Inflammatory macrophage (primary cell): ENCODE measurements at regions not wholly inside any gene's neighbourhood (a gene's known extent, or its start where the extent isn't known, plus 50 kb on each side); places are given as distances from the start of the nearest gene placed in this dataset.
"Not testable (repeated sequence)": the region's sequence is repeated elsewhere in the genome, so short reads cannot be mapped to it uniquely, and the experiment has no call there.

Experiments
- DNase-seq, 2 donors: peaks; one replicate each; pipeline ENCODE4 v3.0.0-alpha.2; 2020 to 2022

DNA sequence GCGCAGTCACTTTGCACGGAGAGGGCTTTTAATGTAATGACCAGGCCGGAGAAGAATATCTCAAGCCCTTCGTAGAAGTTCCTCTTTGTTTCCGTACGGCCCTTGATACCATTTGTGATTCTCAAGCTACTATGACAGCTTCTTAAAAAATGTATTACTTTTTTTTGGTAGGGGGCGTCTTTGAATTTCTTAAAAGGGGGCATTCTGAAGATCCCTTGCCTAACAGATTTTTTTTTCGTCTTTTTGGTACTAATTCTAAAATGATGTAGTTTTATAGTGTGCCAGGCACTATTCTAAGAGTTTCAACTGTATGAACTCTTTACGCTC lies 614.0 kb downstream of the MCTP2 start:
- no peak for DNase-seq

DNA sequence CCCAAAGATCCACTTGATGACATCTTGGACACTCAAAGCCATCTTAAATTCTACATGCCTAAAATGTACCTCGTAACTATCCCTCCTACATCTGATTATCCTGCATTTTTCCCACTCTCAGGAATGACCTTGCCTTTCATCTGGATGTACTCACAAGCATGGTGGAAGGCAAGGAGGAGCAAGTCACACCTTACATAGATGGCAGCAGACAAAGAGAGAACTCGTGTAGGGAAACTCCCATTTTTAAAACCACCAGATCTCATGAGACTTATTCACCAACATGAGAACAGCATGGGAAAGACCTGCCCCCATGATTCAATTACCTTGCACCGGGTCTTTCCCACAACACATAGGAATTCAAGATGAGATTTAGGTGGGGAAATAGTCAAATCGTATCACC lies 616.0 kb downstream of the MCTP2 start:
- no peak for DNase-seq

DNA sequence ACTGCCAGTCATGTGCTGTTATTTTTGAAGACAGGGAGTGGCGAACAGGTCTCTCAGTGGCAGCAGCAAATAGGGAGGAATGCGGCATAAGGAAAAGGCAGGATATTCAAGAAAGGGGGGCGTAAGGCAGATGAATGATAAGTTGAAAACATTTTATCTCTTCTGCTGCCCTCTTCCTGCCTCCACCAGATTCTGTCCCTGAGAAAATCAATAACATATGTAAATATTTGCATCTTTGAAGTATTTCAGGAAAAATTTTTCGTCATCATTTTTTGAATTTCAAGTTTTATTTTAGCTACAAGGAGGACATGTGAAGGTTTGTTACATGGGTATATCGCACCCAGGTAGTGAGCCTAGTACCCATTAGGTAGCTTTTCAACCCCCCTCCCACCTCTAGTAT lies 616.7 kb downstream of the MCTP2 start:
- no peak for DNase-seq

DNA sequence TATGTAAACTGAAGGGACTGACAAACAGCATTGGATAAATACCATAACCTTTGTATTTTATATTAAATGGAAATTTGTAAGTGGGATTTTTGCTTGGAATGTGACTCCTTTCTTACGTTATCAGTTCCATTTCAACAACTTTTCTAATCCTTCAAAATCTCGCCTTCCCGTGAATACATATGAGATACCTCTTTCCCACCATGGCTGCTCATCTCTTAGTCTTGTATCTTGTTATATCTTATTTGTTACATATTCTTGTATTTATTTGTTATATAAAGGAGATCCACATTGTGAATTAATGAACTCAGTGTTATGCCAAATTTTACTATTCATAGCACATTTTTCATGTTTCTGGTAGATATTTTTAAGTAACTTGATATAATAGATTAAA lies 623.7 kb downstream of the MCTP2 start:
- DNase-seq = no peak

DNA sequence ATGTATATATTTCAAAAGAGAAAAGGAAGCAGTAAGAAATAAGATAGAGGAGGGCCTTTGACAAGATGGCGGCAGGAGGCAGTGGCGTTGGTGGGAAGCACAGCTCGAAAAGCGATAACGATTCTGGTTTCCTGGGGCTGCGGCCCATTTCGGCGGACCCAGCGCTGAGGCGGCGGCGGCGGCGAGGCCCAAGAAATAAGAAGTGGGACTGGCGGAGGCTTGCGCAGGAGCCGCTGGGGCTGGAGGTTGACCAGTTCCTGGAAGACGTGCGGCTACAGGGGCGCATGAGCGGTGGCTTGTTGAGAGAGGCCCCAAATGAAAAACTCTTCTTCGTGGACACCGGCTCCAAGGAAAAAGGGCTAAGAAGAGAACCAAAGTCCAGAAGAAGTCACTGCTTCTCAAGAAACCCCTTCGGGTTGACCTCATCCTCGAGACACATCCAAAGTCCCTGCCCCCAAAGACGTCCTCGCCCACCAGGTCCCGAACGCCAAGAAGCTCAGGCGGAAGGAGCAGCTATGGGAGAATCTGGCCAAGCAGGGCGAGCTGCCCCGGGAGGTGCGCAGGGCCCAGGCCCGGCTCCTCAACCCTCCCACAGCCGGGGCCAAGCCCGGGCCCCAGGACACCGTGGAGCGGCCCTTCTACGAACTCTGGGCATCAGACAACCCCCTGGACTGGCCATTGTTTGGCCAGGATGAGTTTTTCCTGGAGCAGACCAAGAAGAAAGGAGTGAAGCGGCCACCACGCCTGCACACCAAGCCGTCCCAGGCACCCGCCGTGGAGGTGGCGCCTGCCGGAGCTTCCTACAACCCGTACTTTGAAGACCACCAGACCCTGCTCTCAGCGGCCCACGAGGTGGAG lies 624.3 kb downstream of the MCTP2 start:
- no peak for DNase-seq

DNA sequence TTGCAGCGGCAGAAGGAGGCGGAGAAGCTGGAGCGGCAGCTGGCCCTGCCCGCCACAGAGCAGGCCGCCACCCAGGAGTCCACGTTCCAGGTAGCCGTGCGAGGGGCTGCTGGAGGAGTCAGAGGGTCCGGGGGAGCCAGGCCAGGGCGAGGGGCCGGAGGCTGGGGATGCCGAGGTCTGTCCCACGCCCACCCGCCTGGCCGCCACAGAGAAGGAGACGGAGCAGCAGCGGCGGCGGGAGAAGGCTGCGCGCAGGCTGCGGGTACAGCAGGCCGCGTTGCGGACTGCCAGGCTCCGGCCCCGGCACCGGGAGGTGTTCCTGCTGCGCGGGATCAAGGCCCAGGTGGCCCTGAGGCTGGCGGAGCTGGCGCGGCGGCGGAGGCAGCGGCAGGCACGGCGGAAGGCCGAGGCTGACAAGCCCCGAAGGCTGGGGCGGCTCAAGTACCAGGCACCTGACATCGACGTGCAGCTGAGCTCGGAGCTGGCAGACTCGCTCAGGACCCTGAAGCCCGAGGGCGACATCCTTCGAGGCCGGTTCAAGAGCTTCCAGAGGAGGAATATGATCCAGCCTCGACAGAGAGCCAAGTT lies 625.0 kb downstream of the MCTP2 start:
- DNase-seq = no peak

DNA sequence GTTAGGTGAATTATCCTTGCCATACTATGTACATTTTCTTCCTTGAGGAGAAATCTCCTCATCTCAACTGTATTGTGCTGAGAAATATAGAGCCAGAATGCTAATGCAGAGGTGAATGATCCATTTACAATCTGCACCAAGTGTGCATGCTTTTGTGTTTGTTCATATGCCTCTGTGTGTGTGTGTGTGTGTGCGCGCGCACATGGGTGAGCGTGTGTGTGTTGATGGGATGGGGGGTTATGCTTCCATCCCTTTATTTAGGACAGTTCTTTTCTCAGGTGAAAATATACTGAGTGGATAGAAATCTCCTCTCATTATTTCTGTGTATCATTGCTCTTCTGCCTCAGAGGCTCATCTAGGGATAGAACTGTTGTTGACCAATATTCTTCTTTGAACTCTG lies 626.1 kb downstream of the MCTP2 start:
- DNase-seq = no peak

DNA sequence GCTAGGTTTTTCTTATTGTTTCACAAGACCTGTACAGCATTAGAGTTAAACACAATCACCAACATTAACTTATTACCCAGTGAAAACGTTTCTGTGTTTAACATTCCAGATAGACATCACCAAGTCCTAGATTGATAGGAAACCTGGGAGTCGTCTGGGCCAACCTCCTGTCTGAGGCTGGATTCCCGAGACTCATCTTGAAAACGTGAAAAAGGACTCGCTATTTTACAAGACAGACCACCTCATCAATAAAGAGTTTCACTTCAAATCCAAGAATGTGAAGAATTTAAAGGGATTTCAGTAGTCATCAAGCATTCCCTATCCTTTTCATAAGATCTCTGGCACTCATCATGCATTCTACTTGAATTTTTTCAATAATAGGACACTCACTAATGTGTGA lies 626.6 kb downstream of the MCTP2 start:
- no peak for DNase-seq

DNA sequence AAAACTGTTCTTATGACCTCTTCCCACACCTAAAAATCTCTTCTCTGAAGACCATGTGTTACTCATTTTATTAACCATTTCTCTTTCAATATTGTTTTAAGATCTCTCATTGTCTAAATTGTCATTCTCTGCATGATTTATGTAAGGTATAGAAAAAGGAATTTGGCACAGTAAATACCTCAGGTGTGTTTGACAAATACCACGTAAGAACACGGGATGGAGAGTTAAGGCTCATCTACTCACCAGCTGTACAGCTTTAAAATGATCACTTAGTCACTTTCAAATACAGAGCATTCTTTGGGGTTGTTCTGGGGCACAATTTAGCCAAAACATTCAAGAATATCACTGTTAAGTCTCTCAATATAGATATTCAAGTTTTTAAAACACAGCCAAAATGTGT lies 627.1 kb downstream of the MCTP2 start:
- no peak for DNase-seq

DNA sequence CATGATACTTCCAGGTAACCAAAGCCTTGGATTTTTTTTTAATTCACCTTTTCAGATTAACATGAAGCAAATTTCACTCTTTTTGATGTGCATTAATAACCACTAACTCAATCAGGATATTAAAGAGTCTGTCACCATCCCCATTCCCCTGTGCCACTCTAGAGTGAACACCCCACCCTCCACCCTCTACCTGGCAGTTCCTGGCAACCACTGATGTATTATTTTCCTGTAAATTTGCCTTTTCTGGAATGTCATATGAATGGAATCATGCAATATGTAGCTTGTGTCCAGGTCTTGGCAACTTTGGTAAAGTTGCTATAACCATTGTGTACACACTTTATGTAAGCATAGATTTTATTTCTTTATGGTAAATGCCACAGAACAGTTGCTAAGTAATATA lies 627.6 kb downstream of the MCTP2 start:
- DNase-seq = no peak

DNA sequence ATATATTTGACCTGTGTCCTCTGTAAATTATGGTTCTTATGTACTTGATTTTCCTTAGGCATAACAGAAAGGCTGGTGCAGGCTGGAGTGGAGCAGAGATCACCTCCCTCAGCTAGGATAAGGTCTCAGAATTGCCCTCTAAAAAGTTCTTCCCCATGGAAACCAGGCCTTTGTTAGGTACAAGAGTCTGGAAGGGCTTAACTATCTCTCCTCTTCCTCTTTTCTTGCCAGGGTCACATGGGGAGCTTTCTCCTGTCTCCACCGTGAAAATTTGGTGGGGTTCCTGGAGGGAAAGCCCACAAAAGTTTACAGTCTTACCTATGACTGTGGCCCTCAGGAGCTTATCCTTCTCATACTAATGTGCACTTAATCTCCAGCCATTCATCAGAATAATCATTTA lies 633.2 kb downstream of the MCTP2 start:
- no peak for DNase-seq

DNA sequence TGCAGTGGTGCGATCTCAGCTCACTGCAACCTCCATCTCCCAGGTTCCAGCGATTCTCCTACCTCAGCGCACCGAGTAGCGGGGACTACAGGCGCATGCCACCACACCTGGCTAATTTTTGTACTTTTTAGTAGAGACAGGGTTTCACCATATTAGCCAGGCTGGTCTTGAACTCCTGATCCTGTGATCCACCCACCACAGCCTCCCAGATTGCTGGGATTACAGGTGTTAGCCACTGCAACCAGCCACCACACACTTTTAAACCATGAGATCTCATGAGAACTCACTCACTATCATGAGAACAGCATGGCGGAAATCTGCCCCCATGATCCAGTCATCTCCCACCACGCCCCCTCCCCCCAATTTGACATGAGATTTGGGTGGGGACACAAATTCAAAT lies 636.9 kb downstream of the MCTP2 start:
- DNase-seq = not testable (repeated sequence)

DNA sequence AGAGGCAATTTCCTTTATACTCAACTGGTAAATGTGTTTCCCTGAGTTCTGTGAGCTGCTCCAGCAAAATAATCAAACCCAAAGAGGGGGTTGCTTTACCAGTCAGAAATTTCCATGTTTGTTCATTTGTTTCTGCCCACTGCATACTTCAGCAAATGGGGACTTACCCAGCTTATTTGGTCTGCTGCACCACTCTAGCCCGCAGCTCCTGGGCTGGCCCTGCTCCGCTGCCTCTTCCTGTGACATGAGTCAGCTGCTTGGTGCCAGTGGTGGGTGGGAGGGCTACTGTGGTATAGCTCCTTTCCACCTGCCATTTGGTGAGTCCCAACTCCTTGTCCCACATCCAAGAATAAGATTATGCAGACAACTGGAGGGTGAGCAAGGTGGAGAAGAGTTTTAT lies 644.2 kb downstream of the MCTP2 start:
- DNase-seq = no peak

DNA sequence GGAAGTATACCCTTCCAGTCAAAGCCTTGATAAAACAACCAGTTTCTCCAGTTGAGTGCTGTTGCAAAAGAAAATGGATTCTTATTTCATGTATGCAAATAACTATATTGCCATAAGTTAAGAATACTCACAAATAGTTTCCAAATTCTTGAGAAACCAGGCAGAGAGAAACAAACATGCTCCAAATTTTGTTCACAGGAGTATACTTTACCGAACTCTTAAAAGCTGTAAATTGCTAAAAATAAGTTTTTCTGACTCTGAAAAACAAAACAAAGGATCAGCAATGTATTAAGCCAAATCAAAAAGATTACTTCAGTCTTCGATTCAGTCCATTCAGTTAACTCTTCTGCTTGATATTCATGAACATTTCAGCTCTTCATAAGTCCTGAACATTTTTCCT lies 646.5 kb downstream of the MCTP2 start:
- DNase-seq = no peak

DNA sequence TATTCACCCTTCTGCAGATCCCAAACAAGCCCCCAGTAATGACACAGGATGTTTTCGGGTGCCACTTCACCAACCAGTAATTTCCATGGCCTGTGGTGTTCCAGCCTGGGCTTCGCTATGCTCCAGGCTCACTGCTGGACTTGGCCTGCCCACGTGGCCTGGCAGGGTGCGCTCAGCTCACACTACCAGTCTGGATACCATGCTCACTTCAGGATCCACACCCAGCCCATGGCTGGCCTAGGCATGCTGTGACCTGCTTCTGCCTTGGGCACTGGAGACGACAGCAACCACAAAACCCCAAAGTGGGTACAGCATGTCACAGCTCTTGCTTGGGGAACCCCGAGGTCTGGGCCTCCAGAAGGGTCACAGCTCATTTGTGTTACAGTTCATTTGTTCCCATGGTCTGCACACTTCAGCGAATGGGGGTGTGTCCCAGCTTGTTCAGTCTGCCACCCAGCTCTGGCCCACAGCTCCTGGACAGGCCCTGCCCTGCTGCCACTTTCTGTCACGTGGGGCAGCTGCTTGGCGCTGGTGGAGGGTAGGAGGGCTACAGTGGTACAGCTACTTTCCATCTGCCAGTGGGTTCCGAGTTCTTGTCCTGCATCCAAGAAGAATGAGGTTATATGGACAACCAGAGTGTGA lies 650.8 kb downstream of the MCTP2 start:
- DNase-seq = no peak

DNA sequence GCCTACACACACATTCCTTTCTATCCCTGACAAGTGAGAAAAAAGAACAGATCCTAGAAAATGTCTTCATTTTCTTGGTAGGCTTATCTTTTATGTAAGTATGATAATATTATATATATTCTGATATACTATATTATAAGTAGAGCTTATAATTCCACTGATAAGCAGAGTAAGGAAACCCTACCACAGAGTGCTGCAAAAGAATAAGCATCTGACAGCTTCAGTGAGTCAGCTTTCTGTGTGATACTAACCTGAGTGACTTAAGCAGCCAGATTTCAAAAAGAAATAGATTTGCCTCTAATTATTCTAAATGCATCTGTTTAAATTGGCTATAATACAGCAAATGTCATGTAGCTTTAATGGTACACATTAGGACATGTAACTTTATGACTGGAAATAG lies 656.0 kb downstream of the MCTP2 start:
- DNase-seq = no peak

DNA sequence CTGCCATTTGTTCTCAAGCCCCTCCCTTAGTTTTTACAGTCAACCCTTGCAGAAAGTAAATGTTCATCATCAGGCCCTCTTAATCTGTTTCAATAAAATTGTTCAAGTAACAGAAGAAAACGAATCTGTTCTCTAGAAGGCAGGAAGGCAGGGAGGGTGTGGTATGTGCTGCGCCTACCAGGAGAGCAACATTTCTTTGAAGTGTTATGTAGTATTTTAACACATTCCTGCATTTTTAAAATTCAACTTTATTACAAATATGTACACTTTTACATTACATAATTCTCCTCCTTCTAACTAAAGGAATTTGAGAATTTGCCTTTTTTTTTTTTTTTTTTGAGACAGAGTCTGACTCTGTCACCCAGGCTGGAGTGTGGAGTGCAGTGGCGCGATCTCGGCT lies 657.8 kb downstream of the MCTP2 start:
- DNase-seq = no peak

DNA sequence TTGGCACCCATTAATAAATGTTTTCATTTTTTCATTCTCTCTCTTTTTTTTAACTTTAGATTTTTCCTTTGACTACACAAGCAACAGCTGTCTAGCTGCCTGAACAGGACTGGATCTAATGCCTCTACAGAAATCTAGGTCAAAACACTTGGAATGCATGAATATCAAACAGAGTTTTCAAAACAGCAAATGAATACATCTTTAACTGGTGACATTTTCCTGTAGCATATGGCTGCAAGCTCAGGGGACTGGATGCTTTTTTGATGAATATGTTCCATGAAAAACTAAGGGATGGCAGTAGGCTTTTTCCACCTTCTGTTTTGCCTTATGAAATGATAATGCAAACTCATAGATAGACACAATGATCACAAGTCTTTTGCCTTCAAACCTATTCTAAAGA lies 661.7 kb downstream of the MCTP2 start:
- DNase-seq = no peak

DNA sequence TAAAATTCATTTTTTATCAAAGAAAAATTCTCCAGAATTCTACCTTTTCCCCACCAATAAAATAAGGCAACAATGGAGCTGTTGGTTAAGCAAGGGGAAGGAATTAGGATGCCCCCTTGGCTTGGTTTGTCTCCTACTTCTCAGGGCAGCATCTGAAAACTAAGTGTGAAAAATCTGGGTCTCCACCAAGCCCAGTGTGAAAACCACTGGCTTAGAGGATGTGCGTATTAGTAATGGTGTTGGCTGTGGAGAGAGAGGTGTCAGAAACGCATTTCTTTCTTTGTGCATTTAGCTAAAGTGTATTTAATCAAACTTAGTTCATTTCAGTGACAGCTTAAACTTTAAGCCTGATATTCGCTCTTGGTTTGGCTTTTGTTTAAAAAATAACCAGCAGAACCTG lies 662.7 kb downstream of the MCTP2 start:
- no peak for DNase-seq

DNA sequence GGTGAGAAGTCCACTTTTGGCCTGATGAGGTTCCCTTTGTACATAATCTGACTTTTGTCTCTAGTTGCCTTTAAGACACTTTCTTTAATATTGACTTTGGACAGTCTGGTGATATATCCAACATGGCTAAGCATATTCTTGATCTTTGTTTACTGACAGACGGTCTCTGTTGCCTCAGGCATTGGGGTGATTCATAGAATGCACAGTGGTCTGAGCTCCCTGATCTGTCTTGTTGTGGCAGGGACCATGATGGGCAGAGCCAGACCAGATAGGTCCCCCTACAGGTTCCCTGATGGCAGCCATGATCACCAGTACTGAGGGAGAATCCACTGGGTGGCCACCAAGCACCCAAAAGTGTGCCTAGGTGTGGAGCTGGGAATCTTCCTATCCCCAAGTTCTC lies 678.1 kb downstream of the MCTP2 start:
- no peak for DNase-seq

DNA sequence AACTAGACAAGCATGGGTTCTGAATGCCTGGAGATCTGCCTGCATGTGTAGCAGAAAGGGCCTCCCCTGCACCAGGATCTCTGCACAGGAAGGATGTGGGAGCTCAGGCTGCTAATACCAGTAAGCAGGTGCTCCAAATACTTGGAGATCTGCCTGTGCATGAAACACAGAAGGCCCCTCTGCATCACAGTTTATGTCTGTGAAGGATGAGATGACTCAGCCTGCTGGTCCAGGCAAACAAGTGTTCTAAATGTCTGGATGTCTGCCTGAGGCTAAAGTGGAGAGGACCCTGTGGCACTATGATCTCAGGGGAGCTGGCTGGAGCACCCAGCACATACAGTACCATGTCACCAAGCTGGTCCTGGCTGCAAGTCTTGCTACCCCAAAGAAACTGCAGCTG lies 678.8 kb downstream of the MCTP2 start:
- no peak for DNase-seq

DNA sequence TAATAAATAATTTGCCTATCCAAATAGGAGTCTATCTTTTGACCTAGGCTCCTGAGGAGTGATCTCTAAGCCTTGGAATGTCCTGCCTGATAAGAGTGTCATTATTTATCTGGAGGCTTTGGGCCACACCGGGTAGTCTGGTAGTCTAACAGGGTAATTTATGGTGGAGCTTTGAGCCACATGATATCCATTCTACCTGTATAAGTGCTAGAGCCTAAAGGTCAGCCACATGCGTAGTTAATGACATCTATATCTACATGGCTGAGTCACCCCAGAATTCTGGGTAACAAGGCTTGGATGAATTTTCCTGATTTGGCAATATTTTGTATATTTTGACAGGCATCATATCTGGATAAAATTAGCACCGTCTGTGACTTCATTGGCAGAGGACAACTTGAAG lies 681.4 kb downstream of the MCTP2 start:
- no peak for DNase-seq

DNA sequence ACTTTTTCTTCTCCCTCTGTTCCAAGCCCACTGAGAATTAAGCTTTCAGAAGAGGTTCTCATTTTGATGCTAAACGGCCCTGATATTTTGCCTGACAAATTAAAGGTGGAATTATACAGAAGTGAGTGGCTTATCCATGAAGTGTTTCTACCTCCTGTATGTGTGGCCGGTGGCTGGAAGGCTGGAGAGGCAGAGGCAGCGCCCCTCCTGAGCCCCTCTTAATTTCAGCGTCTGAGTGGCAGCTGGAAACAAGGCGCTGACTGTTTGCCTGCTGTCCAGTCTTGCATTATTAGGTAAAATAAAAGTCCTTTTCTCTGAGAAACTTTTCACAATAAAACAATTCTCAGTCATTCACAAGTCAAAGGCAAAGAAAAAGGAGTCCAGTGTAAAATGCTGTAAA lies 685.7 kb downstream of the MCTP2 start:
- no peak for DNase-seq

DNA sequence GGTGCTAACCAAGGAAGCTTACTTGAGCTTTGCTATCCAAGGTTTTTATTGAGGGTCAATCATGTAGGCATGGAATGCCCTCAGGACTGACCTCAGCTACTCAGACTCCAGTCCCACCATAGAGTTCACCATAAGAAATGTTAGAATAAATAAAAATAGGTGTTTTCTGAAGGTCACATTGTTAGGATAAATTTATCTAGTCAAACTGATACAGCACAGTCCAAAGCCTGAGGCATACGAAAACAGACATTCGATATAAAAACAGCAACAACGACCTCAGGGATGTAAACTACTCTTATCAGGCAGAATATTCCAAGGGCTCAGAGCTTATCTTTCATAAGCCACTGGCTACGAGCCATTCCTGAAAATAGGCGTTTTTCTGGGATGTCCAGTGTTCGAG lies 690.6 kb downstream of the MCTP2 start:
- DNase-seq = no peak
